ENCODE measurements at regions not wholly inside any gene's neighbourhood (a gene's known extent, or its start where the extent isn't known, plus 50 kb on each side); places are given as distances from the start of the nearest gene placed in this dataset.
"Not testable (repeated sequence)": the region's sequence is repeated elsewhere in the genome, so short reads cannot be mapped to it uniquely, and the experiment has no call there.

DNA sequence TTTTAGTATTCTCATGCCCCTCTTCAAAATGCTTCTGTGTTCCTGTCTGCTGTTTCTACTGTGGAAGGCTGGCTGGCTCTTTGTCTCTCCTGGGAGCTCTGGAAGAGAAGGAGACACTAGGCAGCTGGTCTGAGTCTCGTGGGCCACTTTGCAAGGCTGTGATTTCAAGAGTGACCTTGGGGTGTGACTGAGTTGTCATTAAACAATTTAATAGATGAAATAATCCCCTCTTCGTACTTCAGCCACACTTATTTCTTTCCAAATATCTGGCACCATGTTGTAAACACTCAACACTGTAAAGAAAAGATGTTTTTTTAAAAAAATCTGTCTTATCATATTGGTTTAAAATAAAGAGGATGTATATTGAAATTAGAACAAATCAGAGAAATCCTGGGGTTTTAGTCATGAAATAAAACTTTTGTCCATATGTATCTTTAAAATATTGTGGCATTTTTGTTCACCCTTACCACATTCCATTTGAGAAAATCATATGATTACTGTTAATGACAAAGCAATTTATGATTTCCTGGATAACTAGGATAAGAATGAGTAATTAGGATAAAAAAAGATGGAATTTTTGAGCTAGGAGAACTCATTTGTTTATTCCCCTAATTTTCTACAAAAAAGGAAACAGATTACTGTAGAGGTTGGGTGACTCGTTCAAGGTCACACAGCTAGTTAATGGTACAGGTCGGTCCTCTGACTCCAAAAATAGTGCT, 200.8 kb downstream of the MAT2B start:
- DNase-seq = no peak

DNA sequence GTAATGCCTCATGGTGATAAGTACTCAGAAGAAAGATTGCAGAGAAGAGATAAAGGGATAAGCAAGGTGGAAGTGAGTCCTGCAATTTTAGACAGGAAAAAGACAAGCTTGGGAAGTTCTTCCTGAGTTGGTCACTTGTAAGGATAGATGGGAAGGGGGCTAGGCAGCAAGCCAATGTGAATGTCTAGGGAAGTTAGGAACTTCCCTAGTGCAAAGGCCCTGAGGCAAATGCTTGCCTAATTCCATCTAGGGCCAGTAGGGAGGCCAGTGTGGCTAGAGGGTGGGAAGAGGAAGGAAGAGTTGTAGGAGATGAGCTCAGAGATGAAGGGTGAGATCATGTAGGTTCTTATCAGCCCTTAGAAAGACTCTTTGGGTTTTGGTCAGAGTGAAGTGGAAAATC, 206.6 kb downstream of the MAT2B start:
- no peak for DNase-seq

DNA sequence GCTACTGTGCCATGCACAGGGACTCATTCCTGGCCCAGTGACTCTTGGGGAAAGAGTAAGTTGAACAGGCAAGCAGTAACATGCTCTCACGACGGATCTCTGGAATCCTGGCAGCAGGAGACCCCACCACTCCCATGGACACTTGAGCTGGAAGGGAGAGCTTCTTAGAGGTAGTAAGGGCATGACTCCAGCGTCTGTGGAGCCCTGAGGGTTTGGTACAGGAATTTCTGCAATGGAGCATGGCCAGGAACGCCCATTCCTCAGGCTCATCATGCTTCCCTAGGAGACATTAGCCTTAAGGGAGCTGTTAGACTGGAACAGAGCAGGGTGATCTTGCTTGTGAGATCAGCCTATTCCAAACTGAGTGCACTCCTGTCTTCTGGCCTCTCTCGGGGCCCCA, 212.9 kb downstream of the MAT2B start:
- DNase-seq = no peak

DNA sequence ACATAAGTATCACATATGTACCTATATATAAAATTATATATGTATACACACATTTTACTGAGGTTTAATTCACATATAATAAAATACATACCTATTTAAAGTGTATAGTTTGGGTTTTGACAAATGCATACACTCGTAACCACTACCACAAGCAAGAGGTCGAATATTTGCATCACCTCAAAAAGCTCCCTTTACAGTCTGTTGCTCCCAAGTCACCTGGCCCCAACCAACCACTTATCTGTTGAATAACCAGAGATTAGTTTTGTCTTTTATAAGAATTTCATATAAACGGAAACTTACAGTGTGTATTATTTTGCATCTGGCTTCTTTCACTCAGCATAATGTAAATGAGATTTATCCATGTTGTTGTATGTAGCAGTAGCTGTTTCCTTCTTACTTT, 218.9 kb downstream of the MAT2B start:
- no peak for DNase-seq

DNA sequence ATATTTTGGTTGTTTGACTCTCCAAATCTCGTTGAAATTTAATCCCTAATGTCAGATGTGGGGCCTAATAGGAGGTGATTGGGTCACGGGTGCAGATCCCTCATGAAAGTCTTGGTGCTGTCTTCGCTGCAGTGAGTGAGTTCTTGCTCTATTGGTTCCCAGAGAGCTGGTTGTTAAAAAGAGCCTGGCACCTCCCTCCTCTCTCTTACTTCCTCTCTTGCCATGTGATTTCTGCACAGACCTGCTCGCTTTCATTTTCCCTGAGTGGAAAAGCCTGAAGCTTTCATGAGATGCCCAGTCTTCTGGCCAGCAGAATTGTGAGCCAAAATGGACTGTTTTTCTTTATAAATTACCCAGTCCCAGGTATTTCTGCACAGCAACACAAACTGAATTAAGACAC, 221.6 kb downstream of the MAT2B start:
- no peak for DNase-seq

DNA sequence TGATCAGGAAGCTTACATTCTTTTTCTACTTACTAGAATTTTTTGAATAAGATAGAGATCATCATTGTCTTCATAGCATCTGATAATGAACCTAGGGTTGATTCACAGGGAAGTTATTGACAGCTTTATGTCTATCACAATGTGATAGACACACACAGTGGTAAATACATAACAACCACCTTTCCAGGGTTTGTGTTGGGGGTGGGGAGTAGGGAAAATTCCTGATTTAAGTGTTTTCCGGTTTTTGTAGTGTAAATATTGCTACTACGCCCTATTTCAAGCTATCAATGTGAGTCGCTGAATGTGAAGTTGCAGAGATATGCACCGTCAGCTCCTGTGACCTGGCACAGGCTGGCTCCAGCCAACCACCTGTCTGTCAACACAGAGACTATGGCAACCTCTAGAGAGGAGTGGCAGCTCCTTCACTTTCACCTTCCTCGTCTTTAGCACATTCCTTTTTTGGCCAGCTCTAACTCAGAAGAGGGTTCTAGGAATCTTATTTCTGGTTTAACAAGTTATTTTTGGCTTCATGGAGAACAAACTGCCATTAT, 224.9 kb downstream of the MAT2B start:
- DNase-seq = no peak

DNA sequence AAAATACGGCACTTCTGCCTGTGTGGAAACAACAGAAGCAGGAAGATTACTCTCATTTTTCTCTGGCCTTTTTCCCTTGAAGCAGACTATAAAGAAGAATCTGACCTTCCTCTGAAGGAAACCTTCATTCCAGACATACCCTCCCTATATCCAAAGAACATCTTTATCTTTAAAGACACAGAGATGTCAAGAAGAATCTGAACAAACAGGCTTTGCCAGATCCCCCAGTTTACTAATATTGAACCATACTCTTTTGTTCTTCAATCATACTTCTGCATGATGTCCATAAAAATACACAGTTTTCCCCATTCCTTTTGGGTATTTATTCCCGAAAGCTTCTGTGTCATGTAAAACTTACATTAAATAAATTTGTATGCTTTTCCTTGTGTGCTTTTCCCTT, 225.8 kb downstream of the MAT2B start:
- DNase-seq = no peak

DNA sequence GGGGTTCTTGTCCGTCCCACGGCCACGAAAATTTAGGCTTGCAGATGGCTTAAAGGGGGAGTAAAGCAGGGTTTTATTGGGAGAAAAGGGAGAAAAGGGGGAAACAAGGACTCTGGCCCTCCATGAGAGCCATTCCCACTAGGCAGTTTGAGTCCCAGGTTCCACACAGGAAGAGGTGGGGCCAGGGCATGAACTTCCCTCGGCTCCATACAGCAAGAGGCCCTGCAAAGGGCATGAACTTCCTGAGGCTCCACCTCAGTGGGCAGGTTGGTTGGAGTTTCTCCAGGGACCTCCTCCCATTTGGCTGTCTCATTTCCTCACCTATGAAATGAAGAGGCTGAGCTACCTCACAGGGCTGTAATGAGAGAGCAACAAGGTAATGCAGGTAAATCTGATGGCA, 229.7 kb downstream of the MAT2B start:
- DNase-seq = no peak

DNA sequence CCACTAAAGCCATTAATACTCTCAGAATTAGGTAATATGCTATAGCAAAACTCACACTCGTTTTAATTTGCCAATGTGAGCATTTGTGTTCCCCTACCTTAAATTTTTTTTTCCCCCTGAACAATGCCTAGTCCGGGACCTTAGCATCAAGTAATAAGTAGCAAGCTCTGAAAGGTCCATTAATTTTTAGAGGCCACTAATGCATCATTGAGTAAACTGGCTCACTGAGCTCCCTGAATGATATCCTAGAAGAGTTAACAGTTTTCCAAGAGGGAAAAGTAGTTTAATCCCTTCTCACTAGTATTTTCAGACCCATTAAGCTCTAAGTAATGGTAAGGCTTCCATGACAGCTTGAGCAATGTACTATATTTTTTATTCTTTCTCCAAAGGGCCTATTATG, 242.2 kb downstream of the MAT2B start:
- no peak for DNase-seq

DNA sequence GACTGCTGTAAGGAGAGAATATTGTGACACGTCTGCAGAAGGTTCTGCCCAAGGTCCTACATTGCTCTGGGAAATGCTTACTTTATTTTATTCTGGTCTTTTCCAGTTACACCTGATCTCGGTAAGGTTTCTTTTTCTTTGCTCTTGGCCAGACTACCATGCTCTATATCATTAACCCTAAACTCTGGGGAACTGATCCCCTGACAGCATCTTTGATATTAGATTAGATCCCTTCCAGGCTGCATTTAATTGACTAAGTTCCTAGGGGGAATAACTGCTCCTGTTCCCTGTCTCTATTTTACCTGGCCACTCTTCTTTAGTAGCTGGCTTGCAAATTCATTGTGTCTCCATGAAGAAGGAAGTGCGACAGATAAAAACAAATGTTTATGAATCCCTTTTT, 243.5 kb downstream of the MAT2B start:
- no peak for DNase-seq

DNA sequence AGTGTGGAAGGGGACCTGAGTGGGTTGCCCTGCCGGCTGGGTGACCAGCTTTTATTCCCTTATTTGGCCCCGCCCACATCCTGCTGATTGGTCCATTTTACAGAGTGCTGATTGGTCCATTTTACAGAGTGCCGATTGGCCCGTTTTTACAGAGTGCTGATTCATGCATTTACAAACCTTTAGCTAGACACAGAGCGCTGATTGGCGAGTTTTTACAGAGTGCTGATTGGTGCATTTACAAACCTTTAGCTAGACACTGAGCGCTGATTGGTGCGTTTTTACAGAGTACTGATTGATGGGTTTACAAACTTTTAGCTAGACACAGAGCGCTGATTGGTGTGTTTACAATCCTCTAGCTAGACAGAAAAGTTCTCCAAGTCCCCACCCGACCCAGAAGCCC, 245.0 kb downstream of the MAT2B start:
- not testable (repeated sequence) for DNase-seq

DNA sequence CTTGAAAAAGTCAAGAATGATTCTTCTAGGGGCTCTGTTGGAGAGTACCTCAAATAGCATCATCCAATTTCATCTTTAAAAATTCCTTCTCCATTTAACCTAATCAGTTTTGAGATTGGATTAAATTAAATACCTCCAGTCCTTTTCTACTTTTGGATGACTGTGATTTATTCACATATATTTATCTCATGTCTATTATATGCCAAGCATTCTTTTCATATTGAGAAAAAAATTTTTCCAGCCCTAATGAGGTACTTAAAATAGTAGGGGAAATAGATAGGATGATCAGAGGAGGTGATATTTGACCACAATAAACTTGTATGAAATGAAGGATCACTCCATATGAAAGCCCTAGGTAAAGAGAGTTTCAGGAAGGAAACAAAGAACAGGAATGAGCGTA, 250.1 kb downstream of the MAT2B start:
- DNase-seq = no peak

DNA sequence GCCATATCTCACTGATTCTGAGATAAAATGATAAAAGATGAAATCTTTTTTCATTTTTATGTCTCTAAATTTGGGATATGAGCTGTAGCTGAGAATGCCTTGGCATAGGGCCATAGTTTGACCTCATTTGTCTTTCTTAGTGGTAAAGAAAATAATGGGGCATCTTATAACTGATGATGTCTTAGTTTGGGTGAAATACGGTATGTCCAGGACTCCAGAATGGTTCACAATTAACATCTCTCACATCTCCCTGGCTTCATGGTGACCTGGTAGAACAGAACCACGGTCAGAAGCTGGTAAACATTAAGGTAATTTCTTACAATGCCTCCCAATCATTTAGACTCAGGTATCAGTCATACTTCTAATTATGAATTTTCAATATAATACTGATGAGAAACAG, 250.8 kb downstream of the MAT2B start:
- no peak for DNase-seq

DNA sequence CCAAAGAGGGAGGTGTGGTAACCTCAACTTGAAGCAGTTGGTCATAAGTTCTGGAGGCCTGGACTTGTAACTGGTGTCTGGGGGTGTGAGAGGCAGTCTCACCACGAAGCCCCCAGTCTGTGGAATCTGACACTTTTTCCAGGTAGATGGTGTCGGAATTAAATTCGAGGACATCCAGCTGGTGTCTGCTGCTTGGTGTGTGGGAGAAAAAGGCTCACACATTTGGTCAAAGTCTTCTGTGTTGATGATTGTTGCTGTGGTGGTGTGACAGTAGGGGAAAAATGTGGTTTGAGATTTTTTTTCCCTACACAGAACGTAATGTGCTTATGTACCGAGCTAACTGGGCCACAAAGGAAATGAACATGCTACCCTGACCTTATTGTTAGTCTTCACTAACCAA, 251.9 kb downstream of the MAT2B start:
- DNase-seq = no peak

DNA sequence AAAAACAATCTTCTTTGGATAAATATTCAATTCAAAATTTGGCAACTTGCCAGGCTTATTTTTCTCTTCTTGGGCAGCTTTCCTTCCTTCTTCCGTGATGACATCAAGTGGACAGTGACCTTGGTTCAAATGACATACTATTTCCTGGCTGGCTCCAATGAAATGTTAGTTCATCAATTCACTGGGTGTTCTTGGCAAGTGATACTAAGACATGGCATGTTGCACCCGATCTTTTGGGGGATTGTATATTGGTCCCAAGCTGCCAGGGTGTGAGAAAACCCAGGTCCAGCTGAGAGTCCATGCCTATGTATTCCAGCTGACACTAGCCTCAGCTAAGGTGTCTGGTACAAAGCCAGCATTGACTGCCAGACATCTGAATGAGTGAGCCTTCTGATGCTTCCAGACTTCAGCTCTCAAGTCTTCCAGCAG, 252.9 kb downstream of the MAT2B start:
- no peak for DNase-seq

DNA sequence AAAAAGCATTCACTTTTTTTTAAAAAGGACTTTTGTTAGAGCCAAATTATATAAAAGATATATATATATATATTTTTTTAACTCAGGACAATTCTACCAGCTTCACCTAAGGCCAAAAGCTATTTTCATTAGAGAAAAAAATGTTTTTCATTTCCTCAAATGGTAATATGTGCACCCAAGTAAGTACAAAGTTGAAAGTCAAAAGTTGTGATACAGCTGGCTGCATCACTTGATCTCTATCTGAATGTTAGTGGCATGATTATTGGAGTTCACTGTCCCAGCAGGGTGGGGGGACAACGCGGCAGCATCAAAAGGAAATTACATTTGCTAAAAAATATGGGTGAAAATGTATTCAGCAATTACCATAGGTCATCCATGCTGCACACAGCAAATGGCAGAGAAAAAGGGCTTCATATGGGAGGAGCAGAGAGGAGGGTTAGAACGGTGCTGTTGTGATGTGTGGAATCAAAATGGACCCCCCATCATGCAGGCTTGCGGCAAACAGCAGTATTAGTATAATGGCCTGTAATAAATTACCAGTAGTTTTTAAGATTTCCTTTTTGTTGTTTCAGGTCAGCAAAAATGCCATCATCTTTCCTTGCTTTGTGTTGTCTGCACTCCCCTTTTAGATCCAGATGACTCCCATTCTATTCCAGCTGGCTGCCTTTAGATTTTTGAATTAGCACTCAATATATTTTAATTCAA, 253.7 kb downstream of the MAT2B start:
- no peak for DNase-seq

DNA sequence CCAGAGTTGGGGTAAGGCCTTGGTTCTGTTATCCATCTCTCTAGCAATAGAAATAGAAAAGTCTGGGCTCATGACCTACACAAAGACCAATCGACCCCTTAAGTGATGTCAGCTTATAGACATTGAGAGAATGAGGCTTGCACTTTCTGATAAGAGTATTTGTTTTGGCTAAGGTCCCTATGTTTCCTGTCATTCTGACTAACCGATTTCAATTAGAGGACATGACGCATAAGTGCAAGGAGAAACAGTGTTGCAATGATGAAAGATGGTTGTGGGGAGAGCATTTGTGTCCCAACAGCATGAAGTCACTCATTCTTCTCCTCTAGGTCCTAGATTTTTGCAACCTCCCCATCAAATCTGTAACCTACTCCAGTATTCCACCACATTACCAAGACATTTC, 255.1 kb downstream of the MAT2B start:
- no peak for DNase-seq

DNA sequence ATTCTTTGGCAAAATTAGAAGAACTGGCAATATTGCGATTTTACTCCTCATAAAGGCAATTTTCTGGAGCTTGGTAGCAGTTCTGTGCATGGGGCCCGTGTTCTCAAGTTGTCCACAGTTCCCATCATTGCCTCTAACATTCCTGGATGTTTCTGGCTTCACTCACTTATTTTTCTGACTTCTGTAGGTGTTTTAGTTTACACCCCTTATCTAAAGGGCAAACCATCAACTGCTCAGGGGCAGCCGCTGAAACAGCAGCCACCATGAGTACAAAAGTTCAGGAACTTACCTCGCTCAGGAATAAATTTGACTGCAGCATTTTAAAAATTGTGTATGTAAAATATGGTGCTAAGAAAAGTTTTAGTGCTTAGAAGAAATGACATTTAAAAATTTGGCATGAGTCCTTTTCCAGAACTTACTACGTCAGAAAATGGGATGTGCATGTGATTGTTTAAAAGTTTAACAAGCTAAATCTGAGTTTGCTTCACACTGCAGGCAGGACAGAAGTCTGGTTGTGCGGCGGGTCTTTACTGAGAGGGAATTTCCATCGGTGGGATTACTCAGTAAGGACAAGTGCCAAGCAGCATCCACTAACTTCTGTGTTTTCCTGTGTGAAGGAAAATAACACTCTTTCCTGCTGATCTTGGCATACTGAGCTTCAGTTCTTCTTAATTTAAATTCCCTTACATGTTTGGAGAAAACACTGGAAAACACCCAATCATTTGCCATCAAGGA, 261.7 kb downstream of the MAT2B start:
- DNase-seq = no peak

DNA sequence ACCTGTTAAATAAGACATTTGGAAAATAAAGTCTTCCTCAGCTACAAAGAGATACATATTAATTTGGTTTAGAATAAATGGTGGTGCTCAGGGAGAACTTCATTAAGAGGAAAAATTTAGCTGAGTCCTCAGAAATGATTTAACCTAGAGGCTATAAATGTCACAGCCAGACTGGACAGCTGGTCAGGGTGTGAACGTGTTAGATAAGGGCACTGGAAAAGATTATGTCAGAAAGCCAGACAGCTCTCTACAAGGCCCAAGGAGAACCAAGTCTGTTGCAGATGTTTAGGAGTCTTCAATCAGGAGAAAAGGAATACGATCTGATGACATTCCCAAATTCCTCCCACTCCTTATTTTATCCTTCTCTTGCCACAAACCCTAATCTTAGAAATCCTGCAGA, 265.2 kb downstream of the MAT2B start:
- no peak for DNase-seq

DNA sequence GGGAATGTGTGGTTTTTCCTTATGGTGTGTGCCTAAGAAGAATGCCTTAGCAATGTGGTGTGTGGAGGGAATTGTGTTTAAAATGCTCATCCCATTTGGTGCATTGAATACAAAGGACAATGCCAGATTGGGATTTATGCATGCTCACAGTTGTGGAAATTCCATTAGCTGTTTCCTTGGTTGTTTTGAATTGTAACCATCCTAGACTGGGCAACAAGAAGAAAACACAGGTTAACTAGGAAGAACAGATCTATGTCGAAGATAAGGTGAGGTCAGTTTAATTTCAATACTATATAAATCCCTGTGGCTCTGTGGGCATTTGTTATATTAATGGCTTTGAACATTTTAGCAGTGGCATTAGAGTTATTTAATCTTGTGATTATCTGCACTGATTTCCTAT, 266.8 kb downstream of the MAT2B start:
- no peak for DNase-seq

DNA sequence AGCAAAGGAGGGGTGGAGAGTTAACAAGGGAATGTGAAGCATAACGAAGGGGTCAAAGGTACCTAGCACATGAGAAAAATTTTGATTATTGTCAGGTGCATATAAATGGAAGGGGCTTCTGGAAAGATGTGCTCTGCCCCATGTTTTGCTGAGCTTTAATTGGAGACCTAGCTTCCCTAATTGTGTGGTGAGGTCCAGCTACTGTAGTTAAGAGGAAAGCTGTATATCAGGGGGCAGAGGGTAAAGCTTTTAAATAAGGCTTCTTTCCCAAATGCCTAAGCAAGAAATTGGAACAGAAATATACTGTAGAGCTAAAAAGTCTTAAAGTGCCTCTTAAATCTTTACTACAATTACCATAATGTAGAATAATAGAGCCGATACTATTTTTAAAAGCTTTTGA, 267.2 kb downstream of the MAT2B start:
- no peak for DNase-seq

DNA sequence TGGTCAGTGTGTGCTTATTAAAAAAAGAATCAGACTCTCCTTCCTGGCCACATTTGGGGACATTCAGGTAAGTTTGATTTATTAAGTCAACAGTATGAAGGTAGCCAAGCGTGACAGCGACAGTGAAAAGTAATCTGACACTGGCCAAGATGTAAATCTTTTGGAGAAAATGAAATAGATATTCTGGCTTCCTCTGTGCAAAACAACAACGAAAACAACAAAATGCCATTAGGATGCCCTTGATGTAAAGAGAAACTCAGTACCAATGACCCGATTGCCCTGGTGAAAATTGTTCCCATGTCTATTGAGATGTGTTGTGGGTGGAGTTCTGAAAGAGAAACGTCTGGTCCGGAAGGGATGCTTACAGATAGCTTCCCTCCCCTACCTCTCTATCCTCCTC, 267.8 kb downstream of the MAT2B start:
- DNase-seq = no peak

DNA sequence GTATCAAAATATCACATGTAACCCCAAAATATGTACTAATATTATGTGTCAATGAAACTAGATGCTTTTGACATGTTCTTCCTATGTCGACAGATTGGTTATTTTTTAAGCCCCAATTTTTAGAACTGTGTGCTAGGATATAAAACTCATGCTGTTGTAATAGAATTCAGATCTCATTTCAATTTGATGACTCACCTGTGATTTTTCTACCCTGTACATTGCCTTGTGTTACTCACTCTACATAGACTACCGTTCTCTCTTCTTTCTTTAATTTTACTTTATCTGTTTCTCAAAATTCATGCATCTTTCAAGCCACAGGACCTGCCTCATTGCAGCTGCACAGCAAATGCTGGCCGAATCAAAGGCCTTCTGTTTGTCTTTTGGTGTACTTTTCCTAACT, 284.5 kb downstream of the MAT2B start:
- no peak for DNase-seq

DNA sequence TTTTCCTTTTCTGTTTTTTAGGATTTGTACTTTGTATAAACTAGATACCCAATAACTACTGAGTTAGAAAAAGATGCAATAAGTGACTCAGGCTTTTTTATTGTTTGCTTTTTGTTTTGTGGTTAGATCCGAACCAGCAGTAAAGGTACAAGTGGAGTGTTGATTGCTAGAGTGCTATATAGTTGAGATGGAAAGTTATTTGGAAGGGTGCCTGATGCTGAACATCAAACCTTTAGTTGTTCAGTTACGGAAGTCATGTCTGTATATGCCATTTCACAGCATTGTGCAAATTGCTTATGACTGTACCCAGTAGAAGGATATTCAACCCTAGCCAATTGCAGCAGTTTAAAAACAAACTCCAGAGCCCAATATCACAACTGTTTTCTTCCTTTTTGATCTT, 285.1 kb downstream of the MAT2B start:
- no peak for DNase-seq

Data from NCI-H1048 (cell line).